PFSK-1 (cell line): ENCODE measurements at regions not wholly inside any gene's neighbourhood (a gene's known extent, or its start where the extent isn't known, plus 50 kb on each side); places are given as distances from the start of the nearest gene placed in this dataset.

ENCODE experiments used
- FOXP2 ChIP-seq: optimal IDR thresholded peaks from 2 replicates; pipeline ENCODE3; 2011; ENCODE audit warnings: borderline replicate concordance, control low read depth, inconsistent platforms; ENCODE audit not compliant: insufficient read depth; ENCODE audit errors: extremely low read length, extremely low read depth
- POLR2AphosphoS5 ChIP-seq: IDR thresholded peaks from 2 replicates; pipeline ENCODE4 v1.6.1; 2012; ENCODE audit warnings: low read depth, mild to moderate bottlenecking, control low read depth, low read length, moderate library complexity
- SIN3A ChIP-seq: IDR thresholded peaks from 2 replicates; pipeline ENCODE4 v1.6.1; 2012; ENCODE audit warnings: mild to moderate bottlenecking, low read length, moderate library complexity, borderline replicate concordance; ENCODE audit not compliant: insufficient read depth
- TAF1 ChIP-seq: IDR thresholded peaks from 2 replicates; pipeline ENCODE4 v1.6.1; 2012; ENCODE audit warnings: low read length, control low read depth, borderline replicate concordance; ENCODE audit not compliant: insufficient read depth
- TF ChIP-seq, protein P1 (sequence below), 2 experiments: IDR thresholded peaks; 2 replicates each; pipeline versions ENCODE4 v1.6.1 to v1.8.0; 2011 to 2012; ENCODE audit warnings: low read depth in 2 of 2, low read length in 2 of 2, control low read depth in 1 of 2, inconsistent platforms in 1 of 2, mild to moderate bottlenecking in 1 of 2, moderate library complexity in 1 of 2; ENCODE audit not compliant: insufficient read depth in 1 of 2

GRCh38 chr5:164950927-164951326 lies 1445.5 kb downstream of the MAT2B start:
- TF ChIP-seq SIN3A (no peak), FOXP2 (no peak), POLR2AphosphoS5 (no peak), TAF1 (no peak)
- TF ChIP-seq, protein P1, sequence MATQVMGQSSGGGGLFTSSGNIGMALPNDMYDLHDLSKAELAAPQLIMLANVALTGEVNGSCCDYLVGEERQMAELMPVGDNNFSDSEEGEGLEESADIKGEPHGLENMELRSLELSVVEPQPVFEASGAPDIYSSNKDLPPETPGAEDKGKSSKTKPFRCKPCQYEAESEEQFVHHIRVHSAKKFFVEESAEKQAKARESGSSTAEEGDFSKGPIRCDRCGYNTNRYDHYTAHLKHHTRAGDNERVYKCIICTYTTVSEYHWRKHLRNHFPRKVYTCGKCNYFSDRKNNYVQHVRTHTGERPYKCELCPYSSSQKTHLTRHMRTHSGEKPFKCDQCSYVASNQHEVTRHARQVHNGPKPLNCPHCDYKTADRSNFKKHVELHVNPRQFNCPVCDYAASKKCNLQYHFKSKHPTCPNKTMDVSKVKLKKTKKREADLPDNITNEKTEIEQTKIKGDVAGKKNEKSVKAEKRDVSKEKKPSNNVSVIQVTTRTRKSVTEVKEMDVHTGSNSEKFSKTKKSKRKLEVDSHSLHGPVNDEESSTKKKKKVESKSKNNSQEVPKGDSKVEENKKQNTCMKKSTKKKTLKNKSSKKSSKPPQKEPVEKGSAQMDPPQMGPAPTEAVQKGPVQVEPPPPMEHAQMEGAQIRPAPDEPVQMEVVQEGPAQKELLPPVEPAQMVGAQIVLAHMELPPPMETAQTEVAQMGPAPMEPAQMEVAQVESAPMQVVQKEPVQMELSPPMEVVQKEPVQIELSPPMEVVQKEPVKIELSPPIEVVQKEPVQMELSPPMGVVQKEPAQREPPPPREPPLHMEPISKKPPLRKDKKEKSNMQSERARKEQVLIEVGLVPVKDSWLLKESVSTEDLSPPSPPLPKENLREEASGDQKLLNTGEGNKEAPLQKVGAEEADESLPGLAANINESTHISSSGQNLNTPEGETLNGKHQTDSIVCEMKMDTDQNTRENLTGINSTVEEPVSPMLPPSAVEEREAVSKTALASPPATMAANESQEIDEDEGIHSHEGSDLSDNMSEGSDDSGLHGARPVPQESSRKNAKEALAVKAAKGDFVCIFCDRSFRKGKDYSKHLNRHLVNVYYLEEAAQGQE (IDR thresholded peaks at IDR 0.05; ENCODE audit: insufficient read depth in 1 of 2, low read depth in 2 of 2, low read length in 2 of 2), result no peak

DNA sequence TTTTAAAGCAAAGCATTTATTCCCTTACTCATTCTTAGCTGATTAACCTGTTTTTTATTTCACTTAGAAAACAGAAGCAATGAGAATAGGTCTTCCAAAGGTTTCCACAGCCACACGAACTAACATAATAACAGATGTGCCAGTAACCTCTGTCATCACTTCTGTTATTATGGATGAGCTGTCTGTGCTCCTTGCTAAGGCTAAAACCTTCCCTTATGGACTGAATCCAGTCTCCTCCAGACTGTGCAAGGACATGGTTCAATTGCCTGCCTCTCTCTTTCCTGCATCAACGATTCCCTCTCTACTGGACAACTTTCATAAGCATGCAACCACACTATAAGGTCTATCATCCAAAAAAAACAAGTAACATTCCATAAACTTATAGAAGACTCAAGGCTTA lies 1446.2 kb downstream of the MAT2B start:
- TF ChIP-seq FOXP2, result no peak
- TF ChIP-seq SIN3A, result no peak
- TF ChIP-seq, protein P1 (IDR thresholded peaks at IDR 0.05; ENCODE audit: insufficient read depth in 1 of 2, low read depth in 2 of 2, low read length in 2 of 2), result no peak
- TF ChIP-seq TAF1, result no peak
- no peak for TF ChIP-seq POLR2AphosphoS5

- TF ChIP-seq, protein P1 (IDR thresholded peaks at IDR 0.05; ENCODE audit: insufficient read depth in 1 of 2, low read depth in 2 of 2, low read length in 2 of 2), result no peak
- TF ChIP-seq FOXP2, result no peak
- no peak for TF ChIP-seq TAF1
- no peak for TF ChIP-seq SIN3A
- TF ChIP-seq POLR2AphosphoS5, result no peak
Observed at GRCh38 chr5:164958688-164959087, 1453.3 kb downstream of the MAT2B start.

DNA sequence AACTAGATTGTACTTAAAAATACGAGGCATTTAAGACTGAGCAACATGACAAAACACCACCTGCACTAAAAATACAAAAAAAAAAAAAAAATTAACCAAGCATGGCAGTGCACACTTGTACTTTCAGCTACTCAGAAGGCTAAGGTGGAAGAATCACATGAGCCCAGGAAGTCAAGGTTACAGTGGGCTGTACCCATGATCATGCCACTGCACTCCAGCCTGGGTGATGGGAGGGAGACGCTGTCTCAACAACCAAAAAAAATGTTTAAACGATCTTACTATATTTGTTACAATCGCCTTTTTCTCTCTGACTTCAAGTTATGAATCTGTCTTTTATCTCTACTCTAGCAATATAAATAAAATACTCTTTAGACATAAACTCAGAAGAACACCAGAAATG lies 1454.3 kb downstream of the MAT2B start:
- TF ChIP-seq POLR2AphosphoS5, result no peak
- no peak for TF ChIP-seq FOXP2
- TF ChIP-seq, protein P1 (IDR thresholded peaks at IDR 0.05; ENCODE audit: insufficient read depth in 1 of 2, low read depth in 2 of 2, low read length in 2 of 2), result no peak
- no peak for TF ChIP-seq SIN3A

DNA sequence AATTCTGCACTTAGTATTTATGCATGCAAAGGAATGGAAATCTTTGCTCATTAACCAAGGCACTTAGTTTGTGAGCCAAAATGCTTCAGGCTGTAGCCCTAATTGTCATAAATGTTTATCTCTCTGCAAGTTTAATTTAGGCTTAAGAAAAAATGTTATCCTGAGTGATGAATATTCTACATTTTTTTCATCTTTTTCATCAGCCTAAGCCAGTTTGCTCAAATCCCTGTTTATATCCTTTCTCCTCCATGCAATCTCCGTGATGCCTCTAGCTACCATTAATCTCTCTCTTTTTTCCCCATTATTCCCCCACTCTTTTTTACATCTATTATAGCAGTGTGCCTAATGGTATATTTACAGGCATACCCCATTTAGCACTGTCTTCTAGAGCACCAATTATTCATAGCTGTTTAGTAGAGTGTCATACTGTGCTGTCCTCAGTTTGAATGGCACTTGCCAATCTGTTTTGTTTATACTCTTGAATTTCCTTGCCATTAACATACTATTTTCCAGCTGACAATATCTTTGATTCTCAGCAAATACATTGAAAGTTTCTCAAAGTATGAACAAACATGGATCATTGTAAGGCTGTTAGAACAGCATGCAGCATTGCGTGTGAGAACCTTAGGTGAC lies 1457.0 kb downstream of the MAT2B start:
- TF ChIP-seq POLR2AphosphoS5 (no peak), TAF1 (no peak), FOXP2 (no peak), SIN3A (no peak)
- TF ChIP-seq, protein P1 (IDR thresholded peaks at IDR 0.05; ENCODE audit: insufficient read depth in 1 of 2, low read depth in 2 of 2, low read length in 2 of 2), result no peak
